MM.1S (cell line): ENCODE measurements at regions not wholly inside any gene's neighbourhood (a gene's known extent, or its start where the extent isn't known, plus 50 kb on each side); places are given as distances from the start of the nearest gene placed in this dataset.

Experiments
- DNase-seq: peaks from one replicate; pipeline ENCODE4 v3.0.0-alpha.2; 2015
- H2AFZ ChIP-seq: fragments of 300-600 bp; sonication (generic); 2 replicates; pipeline ENCODE4 v1.6.0; 2016; ENCODE audit warnings: antibody characterized with exemption, low read length
- H3F3A ChIP-seq: fragments of 300-600 bp; sonication (generic); 2 replicates; pipeline ENCODE4 v1.6.1; 2016; ENCODE audit warnings: mild to moderate bottlenecking, antibody characterized with exemption, low read length, moderate library complexity, mixed read lengths; ENCODE audit not compliant: insufficient read depth
- H3K27ac ChIP-seq: fragments of 300-600 bp; sonication (generic); 2 replicates; pipeline ENCODE4 v1.5.1; 2016; ENCODE audit warnings: mild to moderate bottlenecking, low read length
- H3K27me3 ChIP-seq: fragments of 300-600 bp; sonication (generic); replicated peaks from 2 replicates; pipeline ENCODE4 v1.6.0; 2016; ENCODE audit warnings: low read length; ENCODE audit not compliant: insufficient read depth
- H3K36me3 ChIP-seq: fragments of 300-600 bp; sonication (generic); replicated peaks from 2 replicates; pipeline ENCODE4 v1.6.1; 2016; ENCODE audit warnings: mild to moderate bottlenecking, low read length, mixed read lengths; ENCODE audit not compliant: insufficient read depth
- H3K4me1 ChIP-seq: fragments of 300-600 bp; sonication (generic); 2 replicates; pipeline ENCODE4 v1.6.1; 2016; ENCODE audit warnings: low read length, mixed read lengths
- H3K4me2 ChIP-seq: fragments of 300-600 bp; sonication (generic); 2 replicates; pipeline ENCODE4 v1.6.0; 2016; ENCODE audit warnings: low read depth, low read length
- H3K4me3 ChIP-seq: fragments of 300-600 bp; sonication (generic); 2 replicates; pipeline ENCODE4 v1.5.1; 2016; ENCODE audit warnings: low read length, mixed read lengths
- H3K79me2 ChIP-seq: fragments of 300-600 bp; sonication (generic); 2 replicates; pipeline ENCODE4 v1.6.1; 2016; ENCODE audit warnings: mixed run types, low read length, mixed read lengths
- H3K9ac ChIP-seq: fragments of 300-600 bp; sonication (generic); 2 replicates; pipeline ENCODE4 v1.6.1; 2016; ENCODE audit warnings: low read length, mixed read lengths
- H3K9me2 ChIP-seq: fragments of 300-600 bp; sonication (generic); replicated peaks from 2 replicates; pipeline ENCODE4 v1.6.1; 2016; ENCODE audit warnings: mild to moderate bottlenecking, low read length, mixed read lengths; ENCODE audit not compliant: insufficient read depth
- H3K9me3 ChIP-seq: fragments of 300-600 bp; sonication (generic); replicated peaks from 2 replicates; pipeline ENCODE4 v1.6.1; 2016; ENCODE audit warnings: mild to moderate bottlenecking, low read length, mixed read lengths; ENCODE audit not compliant: insufficient read depth
- H4K20me1 ChIP-seq: fragments of 300-600 bp; sonication (generic); 2 replicates; pipeline ENCODE4 v1.6.1; 2016; ENCODE audit warnings: mild to moderate bottlenecking, low read length, moderate library complexity, mixed read lengths; ENCODE audit not compliant: insufficient read depth
- EZH2 ChIP-seq: fragments of 300-600 bp; sonication (generic); optimal IDR thresholded peaks from 2 replicates; pipeline ENCODE3; 2017; ENCODE audit warnings: low read depth, mild to moderate bottlenecking, antibody characterized with exemption, low read length, mixed read lengths
- EZH2phosphoT487 ChIP-seq: fragments of 300-600 bp; sonication (generic); IDR thresholded peaks from 2 replicates; pipeline ENCODE4 v1.6.1; 2018; ENCODE audit warnings: antibody characterized with exemption, low read length
- TF ChIP-seq, protein P1 (sequence below): fragments of 300-600 bp; sonication (generic); IDR thresholded peaks from 2 replicates; pipeline ENCODE4 v1.5.1; 2016; ENCODE audit warnings: antibody characterized with exemption, low read length, mixed read lengths

DNA sequence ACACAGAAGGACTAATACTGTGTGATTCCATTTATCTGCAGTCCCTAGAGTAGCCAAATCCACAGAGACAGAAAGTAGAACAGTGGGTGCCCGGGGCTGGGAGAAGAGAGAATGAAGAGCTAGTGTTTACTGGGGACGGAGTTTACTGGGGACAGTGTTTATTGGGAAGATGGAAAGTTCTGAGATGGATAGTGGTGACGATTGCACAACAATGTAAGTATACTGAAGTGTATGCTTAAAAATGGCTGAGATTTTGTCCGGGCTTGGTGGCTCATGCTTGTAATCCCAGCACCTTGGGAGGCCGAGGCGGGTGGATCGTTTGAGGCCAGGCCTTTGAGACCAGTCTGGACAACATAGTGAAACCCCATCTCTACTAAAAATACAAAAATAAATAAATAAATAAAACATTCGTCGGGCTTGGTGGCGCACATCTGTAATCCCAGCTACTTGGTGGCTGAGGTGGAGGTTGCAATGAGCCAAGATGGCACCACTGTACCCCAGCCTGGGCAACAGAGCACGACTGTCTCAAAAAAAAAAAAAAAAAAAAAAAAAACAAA, 132.4 kb downstream of the CTTN start:
- Histone ChIP-seq H3K9me3 (no peaks in the 10 kb centered on the region), H2AFZ (no peak overlapping the region), H3K9ac (no peak overlapping the region), H3K27me3 (peaks cover 59% of the 10 kb centered on the region), H3K9me2 (no peaks in the 10 kb centered on the region), H3K4me3 (no peak overlapping the region), H3K79me2 (no peaks in the 10 kb centered on the region), H4K20me1 (no peaks in the 10 kb centered on the region), H3F3A (no peaks in the 10 kb centered on the region), H3K4me2 (no peak overlapping the region), H3K27ac (no peak overlapping the region), H3K36me3 (no peaks in the 10 kb centered on the region), H3K4me1 (no peaks in the 10 kb centered on the region)
- DNase-seq: no peak
- TF ChIP-seq, protein P1, sequence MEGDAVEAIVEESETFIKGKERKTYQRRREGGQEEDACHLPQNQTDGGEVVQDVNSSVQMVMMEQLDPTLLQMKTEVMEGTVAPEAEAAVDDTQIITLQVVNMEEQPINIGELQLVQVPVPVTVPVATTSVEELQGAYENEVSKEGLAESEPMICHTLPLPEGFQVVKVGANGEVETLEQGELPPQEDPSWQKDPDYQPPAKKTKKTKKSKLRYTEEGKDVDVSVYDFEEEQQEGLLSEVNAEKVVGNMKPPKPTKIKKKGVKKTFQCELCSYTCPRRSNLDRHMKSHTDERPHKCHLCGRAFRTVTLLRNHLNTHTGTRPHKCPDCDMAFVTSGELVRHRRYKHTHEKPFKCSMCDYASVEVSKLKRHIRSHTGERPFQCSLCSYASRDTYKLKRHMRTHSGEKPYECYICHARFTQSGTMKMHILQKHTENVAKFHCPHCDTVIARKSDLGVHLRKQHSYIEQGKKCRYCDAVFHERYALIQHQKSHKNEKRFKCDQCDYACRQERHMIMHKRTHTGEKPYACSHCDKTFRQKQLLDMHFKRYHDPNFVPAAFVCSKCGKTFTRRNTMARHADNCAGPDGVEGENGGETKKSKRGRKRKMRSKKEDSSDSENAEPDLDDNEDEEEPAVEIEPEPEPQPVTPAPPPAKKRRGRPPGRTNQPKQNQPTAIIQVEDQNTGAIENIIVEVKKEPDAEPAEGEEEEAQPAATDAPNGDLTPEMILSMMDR: no peak
- TF ChIP-seq EZH2: no peak

DNA sequence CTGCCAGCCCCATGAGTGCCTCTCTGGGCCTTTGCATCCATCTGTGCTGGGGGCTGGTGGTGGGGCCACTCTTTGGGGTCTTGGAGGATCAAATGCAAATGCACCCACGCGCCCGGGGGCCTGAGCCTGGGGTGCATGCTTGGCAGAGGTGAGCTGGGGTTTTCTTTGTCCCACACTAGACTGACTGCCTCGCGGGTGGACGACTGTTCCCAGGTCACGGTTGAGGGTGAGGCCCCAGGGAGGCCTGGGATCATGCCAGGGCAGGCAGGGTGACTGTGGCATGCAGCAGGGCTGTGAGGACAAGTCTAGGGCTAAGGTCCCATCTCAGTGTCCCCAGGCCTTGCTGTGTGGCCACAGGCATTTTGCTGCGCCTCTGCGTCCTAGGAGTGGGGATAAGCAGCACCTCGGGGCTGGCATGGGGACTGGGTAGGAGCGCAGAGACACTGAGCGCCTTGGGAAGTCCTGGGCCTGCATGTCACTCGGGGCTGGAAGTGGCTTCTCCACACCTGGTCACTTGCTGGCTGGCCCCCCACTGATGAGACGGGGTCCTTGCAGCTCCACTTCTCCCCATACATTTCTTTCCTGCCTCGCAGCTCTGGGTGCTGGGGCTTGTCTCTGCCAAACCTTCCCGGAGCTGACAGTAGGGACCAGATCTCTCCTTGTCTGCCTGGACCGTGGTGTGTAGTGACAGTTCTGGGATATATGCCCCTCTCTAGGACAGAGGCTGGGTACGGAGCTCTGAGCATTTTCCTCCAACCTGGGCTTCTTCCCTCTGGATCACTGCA, 133.1 kb downstream of the CTTN start:
- Histone ChIP-seq H3K4me2 (no peak overlapping the region), H4K20me1 (no peaks in the 10 kb centered on the region), H3K36me3 (no peaks in the 10 kb centered on the region), H3K9ac (no peak overlapping the region), H3K27me3 (peaks cover 59% of the 10 kb centered on the region), H3K9me3 (no peaks in the 10 kb centered on the region), H3K9me2 (no peaks in the 10 kb centered on the region), H2AFZ (no peak overlapping the region), H3K4me1 (no peaks in the 10 kb centered on the region), H3K27ac (no peak overlapping the region), H3F3A (no peaks in the 10 kb centered on the region), H3K4me3 (no peak overlapping the region), H3K79me2 (no peaks in the 10 kb centered on the region)
- TF ChIP-seq, protein P1: no peak
- no peak for TF ChIP-seq EZH2
- TF ChIP-seq EZH2phosphoT487: no peak
- no peak for DNase-seq

GRCh38 chr11:70532066-70532440, 133.7 kb downstream of the CTTN start:
- H3K4me1 ChIP-seq: no peaks in the 10 kb centered on the region
- no peaks in the 10 kb centered on the region for H3K9me3 ChIP-seq
- no peak overlapping the region for H3K9ac ChIP-seq
- no peaks in the 10 kb centered on the region for H3K79me2 ChIP-seq
- H3K9me2 ChIP-seq: no peaks in the 10 kb centered on the region
- H3K27ac ChIP-seq: no peak overlapping the region
- H4K20me1 ChIP-seq: no peaks in the 10 kb centered on the region
- H3K27me3 ChIP-seq: peaks cover 61% of the 10 kb centered on the region
- no peak overlapping the region for H3K4me2 ChIP-seq
- no peaks in the 10 kb centered on the region for H3K36me3 ChIP-seq
- H3F3A ChIP-seq: no peaks in the 10 kb centered on the region
- no peak for DNase-seq
- TF ChIP-seq, protein P1: no peak
- TF ChIP-seq EZH2: no peak
- no peak for TF ChIP-seq EZH2phosphoT487
- H2AFZ ChIP-seq: no peak overlapping the region
- H3K4me3 ChIP-seq: no peak overlapping the region
